Bronchial epithelial cell (primary cell): ENCODE measurements at regions not wholly inside any gene's neighbourhood (a gene's known extent, or its start where the extent isn't known, plus 50 kb on each side); places are given as distances from the start of the nearest gene placed in this dataset.
A peak's percentile ranks its signal among the peaks of the same experiment; 100 is the strongest.

Source experiments
- DNase-seq: peaks from one replicate; pipeline ENCODE4 v3.0.0-alpha.2; 2010; ENCODE audit warnings: low read depth
- FAIRE-seq: peaks from 2 replicates; lab custom pipeline; 2011; peaks lifted over from hg19 to GRCh38; lab: Jason Lieb, UNC
- H3K27me3 ChIP-seq: 2 replicates; pipeline ENCODE4 v1.5.1; 2011; ENCODE audit warnings: low read length; ENCODE audit not compliant: control insufficient read depth, insufficient read depth
- H3K36me3 ChIP-seq: 2 replicates; pipeline ENCODE4 v1.5.1; 2011; ENCODE audit warnings: low read length; ENCODE audit not compliant: control insufficient read depth, insufficient read depth
- H3K4me3 ChIP-seq: 2 replicates; pipeline ENCODE4 v1.5.1; 2011; ENCODE audit warnings: mild to moderate bottlenecking, low read depth, low read length, control low read depth
- TF ChIP-seq, protein P1 (sequence below): IDR thresholded peaks from 2 replicates; pipeline ENCODE4 v1.5.1; 2011; ENCODE audit warnings: mild to moderate bottlenecking, moderate library complexity, low read length, control low read depth, inconsistent platforms; ENCODE audit not compliant: insufficient read depth, severe bottlenecking

GRCh38 chr4:177558995-177559394 lies 116.8 kb upstream of the AGA start:
- no peaks in the 10 kb centered on the region for H3K36me3 ChIP-seq
- TF ChIP-seq, protein P1, sequence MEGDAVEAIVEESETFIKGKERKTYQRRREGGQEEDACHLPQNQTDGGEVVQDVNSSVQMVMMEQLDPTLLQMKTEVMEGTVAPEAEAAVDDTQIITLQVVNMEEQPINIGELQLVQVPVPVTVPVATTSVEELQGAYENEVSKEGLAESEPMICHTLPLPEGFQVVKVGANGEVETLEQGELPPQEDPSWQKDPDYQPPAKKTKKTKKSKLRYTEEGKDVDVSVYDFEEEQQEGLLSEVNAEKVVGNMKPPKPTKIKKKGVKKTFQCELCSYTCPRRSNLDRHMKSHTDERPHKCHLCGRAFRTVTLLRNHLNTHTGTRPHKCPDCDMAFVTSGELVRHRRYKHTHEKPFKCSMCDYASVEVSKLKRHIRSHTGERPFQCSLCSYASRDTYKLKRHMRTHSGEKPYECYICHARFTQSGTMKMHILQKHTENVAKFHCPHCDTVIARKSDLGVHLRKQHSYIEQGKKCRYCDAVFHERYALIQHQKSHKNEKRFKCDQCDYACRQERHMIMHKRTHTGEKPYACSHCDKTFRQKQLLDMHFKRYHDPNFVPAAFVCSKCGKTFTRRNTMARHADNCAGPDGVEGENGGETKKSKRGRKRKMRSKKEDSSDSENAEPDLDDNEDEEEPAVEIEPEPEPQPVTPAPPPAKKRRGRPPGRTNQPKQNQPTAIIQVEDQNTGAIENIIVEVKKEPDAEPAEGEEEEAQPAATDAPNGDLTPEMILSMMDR, result no peak
- no peaks in the 10 kb centered on the region for H3K27me3 ChIP-seq
- no peak for FAIRE-seq
- no peak for DNase-seq
- H3K4me3 ChIP-seq, result no peak overlapping the region

DNA sequence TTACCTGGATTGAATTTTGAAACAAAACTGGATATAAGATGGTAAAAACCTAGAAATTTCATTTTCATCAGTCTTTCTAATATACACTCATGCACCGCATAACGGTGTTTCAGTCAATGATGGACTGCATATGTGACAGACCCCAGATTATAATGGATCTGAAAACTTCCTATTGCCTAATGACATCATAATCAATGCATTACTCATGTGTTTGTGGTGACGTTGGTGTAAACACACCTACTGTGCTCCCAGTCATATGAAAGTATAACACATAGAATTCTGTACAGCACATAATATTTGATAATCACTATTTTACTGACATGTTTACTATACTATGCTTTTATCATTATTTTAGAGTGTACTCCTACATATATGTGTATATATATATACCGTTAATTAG lies 119.9 kb upstream of the AGA start:
- TF ChIP-seq, protein P1, result no peak
- DNase-seq (no peak), FAIRE-seq (no peak)
- Histone ChIP-seq H3K36me3 (no peaks in the 10 kb centered on the region), H3K27me3 (no peaks in the 10 kb centered on the region), H3K4me3 (no peak overlapping the region)

GRCh38 chr4:177562859-177563258 lies 120.6 kb upstream of the AGA start:
- TF ChIP-seq, protein P1, result no peak
- FAIRE-seq, result no peak

DNA sequence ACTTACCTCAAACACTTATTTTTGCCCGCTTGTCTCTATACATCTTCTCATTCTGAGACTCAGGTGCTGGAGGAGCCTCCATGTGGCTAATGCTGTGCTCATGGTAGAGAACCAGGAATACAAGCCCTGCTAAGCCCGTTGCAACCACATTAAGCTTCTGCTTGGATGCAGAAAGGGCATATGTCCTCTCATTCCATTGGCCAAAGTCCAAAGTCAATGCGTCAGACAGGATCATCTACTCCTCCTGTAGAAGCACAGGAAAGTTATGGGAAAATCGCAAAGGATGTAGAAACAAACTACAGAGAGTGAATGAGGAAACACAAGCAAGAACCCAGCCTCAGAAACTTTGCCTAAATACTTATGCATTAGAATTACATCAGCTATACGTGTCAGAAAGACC lies 124.5 kb upstream of the AGA start:
- H3K4me3 ChIP-seq, result no peak overlapping the region
- FAIRE-seq (no peak), DNase-seq (no peak)
- no peaks in the 10 kb centered on the region for H3K27me3 ChIP-seq
- no peaks in the 10 kb centered on the region for H3K36me3 ChIP-seq
- TF ChIP-seq, protein P1, result no peak

More at GRCh38 chr4:177562859-177563258, 120.6 kb upstream of the AGA start:
- no peak overlapping the region for H3K4me3 ChIP-seq
- H3K27me3 ChIP-seq, result no peaks in the 10 kb centered on the region
- no peaks in the 10 kb centered on the region for H3K36me3 ChIP-seq
- peak; percentile 49 for DNase-seq

DNA sequence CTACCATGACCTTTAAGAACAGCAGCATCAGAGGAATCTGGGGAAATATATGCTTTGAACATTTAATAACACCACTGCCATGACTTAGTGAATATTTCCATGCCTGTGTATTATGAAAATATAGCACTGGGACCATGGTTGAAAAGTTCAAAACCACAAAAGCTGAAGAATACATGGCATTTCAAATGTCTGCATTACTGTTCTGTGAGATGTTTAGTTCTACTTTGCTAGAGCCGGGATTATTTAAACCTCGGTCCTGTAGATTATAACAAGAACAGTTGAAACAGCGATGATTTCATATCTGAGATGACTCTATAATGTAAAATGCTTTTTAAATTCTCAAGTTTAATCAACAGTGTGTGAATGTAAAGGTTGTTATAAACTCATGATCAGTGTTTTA lies 126.7 kb upstream of the AGA start:
- TF ChIP-seq, protein P1, result no peak
- DNase-seq (no peak), FAIRE-seq (no peak)
- Histone ChIP-seq H3K36me3 (no peaks in the 10 kb centered on the region), H3K4me3 (no peak overlapping the region), H3K27me3 (no peaks in the 10 kb centered on the region)

DNA sequence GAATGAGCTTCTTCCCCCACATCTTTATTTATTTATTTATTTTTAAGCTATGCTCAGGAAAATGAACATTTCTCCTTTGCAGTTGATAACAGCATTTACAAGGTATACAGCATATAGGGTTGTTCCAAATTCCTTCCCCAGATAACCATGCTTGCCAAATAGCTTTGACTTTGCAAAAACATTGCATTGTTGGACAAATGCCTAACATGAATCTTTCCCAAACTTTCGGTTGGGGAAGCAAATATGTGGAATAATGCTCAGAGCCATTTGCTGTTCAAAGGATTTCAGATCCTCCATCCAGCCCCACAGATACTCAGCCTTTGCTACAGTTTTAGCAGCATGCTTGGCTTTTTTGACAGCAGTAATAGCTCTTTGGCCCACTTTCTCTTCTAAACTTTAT lies 127.2 kb upstream of the AGA start:
- no peaks in the 10 kb centered on the region for H3K27me3 ChIP-seq
- H3K36me3 ChIP-seq, result no peaks in the 10 kb centered on the region
- no peak overlapping the region for H3K4me3 ChIP-seq
- DNase-seq (no peak), FAIRE-seq (peak; percentile 32)
- TF ChIP-seq, protein P1, result no peak
